Mucosa of rectum (tissue), 2 donors: ENCODE measurements at regions not wholly inside any gene's neighbourhood (a gene's known extent, or its start where the extent isn't known, plus 50 kb on each side); places are given as distances from the start of the nearest gene placed in this dataset.

Source experiments
- H3K27ac ChIP-seq, 2 donors: one replicate each; pipeline ENCODE4 v1.7.0; 2013; ENCODE audit warnings: inconsistent platforms in 2 of 2, low read depth in 2 of 2, low read length in 2 of 2
- H3K27me3 ChIP-seq, 2 donors: one replicate each; pipeline ENCODE4 v1.7.0; 2013; ENCODE audit warnings: low read length in 2 of 2; ENCODE audit not compliant: control insufficient read depth in 2 of 2, insufficient read depth in 2 of 2
- H3K36me3 ChIP-seq, 2 donors: one replicate each; pipeline ENCODE4 v1.7.0; 2013; ENCODE audit warnings: low read length in 2 of 2; ENCODE audit not compliant: control insufficient read depth in 2 of 2, insufficient read depth in 2 of 2
- H3K4me1 ChIP-seq, 2 donors: one replicate each; pipeline ENCODE4 v1.7.0; 2013; ENCODE audit warnings: low read length in 2 of 2, mild to moderate bottlenecking in 1 of 2; ENCODE audit not compliant: control insufficient read depth in 2 of 2, insufficient read depth in 2 of 2
- H3K4me3 ChIP-seq, 2 donors: one replicate each; pipeline ENCODE4 v1.7.0; 2013; ENCODE audit warnings: low read length in 2 of 2
- H3K9ac ChIP-seq, 2 donors: one replicate each; pipeline ENCODE4 v1.7.0; 2013; ENCODE audit warnings: low read length in 2 of 2, low read depth in 1 of 2, mild to moderate bottlenecking in 1 of 2
- H3K9me3 ChIP-seq, 2 donors: one replicate each; pipeline ENCODE4 v1.7.0; 2013; ENCODE audit warnings: low read length in 2 of 2; ENCODE audit not compliant: control insufficient read depth in 2 of 2
- donor health status: healthy.
- donor health status: Normal muscosa, but diverticular disease.

- no peaks in the 10 kb centered on the region for H3K27me3 ChIP-seq
- no peaks in the 10 kb centered on the region for H3K4me1 ChIP-seq
- H3K4me3 ChIP-seq = no peak overlapping the region
- no peaks in the 10 kb centered on the region for H3K36me3 ChIP-seq
- H3K9me3 ChIP-seq = no peaks in the 10 kb centered on the region
- no peak overlapping the region for H3K9ac ChIP-seq
- H3K27ac ChIP-seq = no peak overlapping the region
These were observed 200.0 kb downstream of the KLF12 start for GRCh38 chr13:73934215-73934641.

GRCh38 chr13:73933795-73934194 lies 200.4 kb downstream of the KLF12 start:
- H3K27ac ChIP-seq = no peak overlapping the region
- no peaks in the 10 kb centered on the region for H3K27me3 ChIP-seq
- H3K9ac ChIP-seq = no peak overlapping the region
- no peaks in the 10 kb centered on the region for H3K9me3 ChIP-seq
- H3K4me3 ChIP-seq = no peak overlapping the region
- no peaks in the 10 kb centered on the region for H3K4me1 ChIP-seq
- H3K36me3 ChIP-seq = no peaks in the 10 kb centered on the region

GRCh38 chr13:73932091-73932490 lies 202.1 kb downstream of the KLF12 start:
- no peaks in the 10 kb centered on the region for H3K36me3 ChIP-seq
- H3K4me3 ChIP-seq = no peak overlapping the region
- H3K27me3 ChIP-seq = no peaks in the 10 kb centered on the region
- no peaks in the 10 kb centered on the region for H3K4me1 ChIP-seq
- no peak overlapping the region for H3K9ac ChIP-seq
- H3K27ac ChIP-seq = no peak overlapping the region
- no peaks in the 10 kb centered on the region for H3K9me3 ChIP-seq

- Histone ChIP-seq H3K27ac (no peak overlapping the region), H3K4me3 (no peak overlapping the region), H3K27me3 (no peaks in the 10 kb centered on the region), H3K9ac (no peak overlapping the region), H3K4me1 (no peaks in the 10 kb centered on the region), H3K9me3 (no peaks in the 10 kb centered on the region), H3K36me3 (no peaks in the 10 kb centered on the region)
These were observed 204.8 kb downstream of the KLF12 start for GRCh38 chr13:73929287-73929932.

- H3K9ac ChIP-seq = no peak overlapping the region
- H3K36me3 ChIP-seq = no peaks in the 10 kb centered on the region
- H3K27ac ChIP-seq = no peak overlapping the region
- no peaks in the 10 kb centered on the region for H3K4me1 ChIP-seq
- H3K9me3 ChIP-seq = no peaks in the 10 kb centered on the region
- no peak overlapping the region for H3K4me3 ChIP-seq
- H3K27me3 ChIP-seq = no peaks in the 10 kb centered on the region
These were observed 209.6 kb downstream of the KLF12 start for GRCh38 chr13:73924607-73925006.

GRCh38 chr13:73922493-73923393 lies 211.5 kb downstream of the KLF12 start:
- Histone ChIP-seq H3K9ac (no peak overlapping the region), H3K27me3 (no peaks in the 10 kb centered on the region), H3K36me3 (no peaks in the 10 kb centered on the region), H3K9me3 (no peaks in the 10 kb centered on the region), H3K27ac (no peak overlapping the region), H3K4me3 (no peak overlapping the region), H3K4me1 (no peaks in the 10 kb centered on the region)

- Histone ChIP-seq H3K4me1 (no peaks in the 10 kb centered on the region), H3K27me3 (no peaks in the 10 kb centered on the region), H3K9me3 (no peaks in the 10 kb centered on the region), H3K27ac (no peak overlapping the region), H3K9ac (no peak overlapping the region), H3K4me3 (no peak overlapping the region), H3K36me3 (no peaks in the 10 kb centered on the region)
These were observed 215.5 kb downstream of the KLF12 start for GRCh38 chr13:73918691-73919090.

GRCh38 chr13:73913751-73914518 lies 220.3 kb downstream of the KLF12 start:
- Histone ChIP-seq H3K4me3 (no peak overlapping the region), H3K27me3 (no peaks in the 10 kb centered on the region), H3K9me3 (no peaks in the 10 kb centered on the region), H3K36me3 (no peaks in the 10 kb centered on the region), H3K27ac (no peak overlapping the region), H3K4me1 (no peaks in the 10 kb centered on the region), H3K9ac (no peak overlapping the region)

- no peaks in the 10 kb centered on the region for H3K27me3 ChIP-seq
- H3K9ac ChIP-seq = no peak overlapping the region
- no peak overlapping the region for H3K27ac ChIP-seq
- H3K4me3 ChIP-seq = no peak overlapping the region
- no peaks in the 10 kb centered on the region for H3K4me1 ChIP-seq
- H3K36me3 ChIP-seq = no peaks in the 10 kb centered on the region
- no peaks in the 10 kb centered on the region for H3K9me3 ChIP-seq
These were observed 221.0 kb downstream of the KLF12 start for GRCh38 chr13:73913079-73913740.
